PC-9 (cell line): ENCODE measurements at regions not wholly inside any gene's neighbourhood (a gene's known extent, or its start where the extent isn't known, plus 50 kb on each side); places are given as distances from the start of the nearest gene placed in this dataset.

Experiments used
- BruUV-seq: library from RNA; stranded (reverse); fragments of 400-500 nt; replicated peaks from 2 replicates; lab custom pipeline; 2021; lab: Mats Ljungman, UMichigan
- CTCF ChIA-PET: fragments of 300-600 bp; sonication (Branson Sonifier 250); formaldehyde crosslinking; loops from one replicate; lab custom pipeline; 2022; ENCODE audit warnings: antibody characterized with exemption; lab: Charles Lee
- POLR2A ChIA-PET: fragments of 300-600 bp; sonication (Branson Sonifier 250); formaldehyde crosslinking; loops from one replicate; lab custom pipeline; 2022; ENCODE audit warnings: antibody characterized with exemption; ENCODE audit not compliant: unreplicated experiment; lab: Charles Lee
- DNase-seq, 2 experiments: peaks; one replicate each; pipeline versions ENCODE4 v3.0.0 to v3.0.0-alpha.2; 2015 to 2022; ENCODE audit warnings: mixed read lengths in 1 of 2
- H2AFZ ChIP-seq: fragments of 200-600 bp; sonication (generic); 2 replicates; pipeline ENCODE4 v1.8.1; 2017; ENCODE audit warnings: antibody characterized with exemption
- H3F3A ChIP-seq: fragments of 200-600 bp; sonication (generic); 2 replicates; pipeline ENCODE4 v1.8.1; 2017; ENCODE audit warnings: antibody characterized with exemption, mild to moderate bottlenecking, low read depth; ENCODE audit not compliant: insufficient read depth
- H3K27ac ChIP-seq: fragments of 200-600 bp; sonication (generic); 2 replicates; pipeline ENCODE4 v1.6.1; 2016; ENCODE audit warnings: mixed run types
- H3K27me3 ChIP-seq: fragments of 200-600 bp; sonication (generic); 2 replicates; pipeline ENCODE4 v1.6.1; 2016; ENCODE audit warnings: low read depth, mixed run types; ENCODE audit not compliant: insufficient read depth
- H3K36me3 ChIP-seq: fragments of 200-600 bp; sonication (generic); 2 replicates; pipeline ENCODE4 v1.6.1; 2016; ENCODE audit warnings: low read depth, mixed run types
- H3K4me1 ChIP-seq: fragments of 200-600 bp; sonication (generic); replicated peaks from 2 replicates; pipeline ENCODE4 v1.6.1; 2016; ENCODE audit warnings: mixed run types; ENCODE audit not compliant: insufficient read depth
- H3K4me2 ChIP-seq: fragments of 200-600 bp; sonication (generic); 2 replicates; pipeline ENCODE4 v1.6.1; 2017; ENCODE audit warnings: mixed run types
- H3K4me3 ChIP-seq: fragments of 200-600 bp; sonication (generic); 2 replicates; pipeline ENCODE4 v1.6.1; 2016; ENCODE audit warnings: mixed run types
- H3K79me2 ChIP-seq: fragments of 200-600 bp; sonication (generic); 2 replicates; pipeline ENCODE4 v1.6.1; 2017; ENCODE audit warnings: low read depth, mixed run types
- H3K9me2 ChIP-seq: fragments of 200-600 bp; sonication (generic); 2 replicates; pipeline ENCODE4 v1.8.1; 2017; ENCODE audit warnings: mild to moderate bottlenecking; ENCODE audit not compliant: insufficient read depth
- H3K9me3 ChIP-seq: fragments of 200-600 bp; sonication (generic); 2 replicates; pipeline ENCODE4 v1.8.1; 2016; ENCODE audit warnings: low read depth; ENCODE audit not compliant: insufficient read depth
- H4K20me1 ChIP-seq: fragments of 200-600 bp; sonication (generic); 2 replicates; pipeline ENCODE4 v1.8.1; 2017; ENCODE audit not compliant: insufficient read depth
- EZH2 ChIP-seq: fragments of 200-600 bp; sonication (generic); IDR thresholded peaks from 2 replicates; pipeline ENCODE4 v1.8.0; 2017; ENCODE audit warnings: antibody characterized with exemption, low read depth
- intact Hi-C: fragments of 100-400 bp; cut with micrococcal nuclease; formaldehyde crosslinking; loops from one replicate; pipeline ENCODE4 v1.10.0; 2022; ENCODE audit not compliant: unreplicated experiment
- TF ChIP-seq, protein P1 (sequence below): fragments of 200-600 bp; sonication (generic); conservative IDR thresholded peaks from 2 replicates; pipeline ENCODE4 v1.6.1; 2017; ENCODE audit warnings: mixed run types, antibody characterized with exemption, mild to moderate bottlenecking, moderate library complexity

DNA sequence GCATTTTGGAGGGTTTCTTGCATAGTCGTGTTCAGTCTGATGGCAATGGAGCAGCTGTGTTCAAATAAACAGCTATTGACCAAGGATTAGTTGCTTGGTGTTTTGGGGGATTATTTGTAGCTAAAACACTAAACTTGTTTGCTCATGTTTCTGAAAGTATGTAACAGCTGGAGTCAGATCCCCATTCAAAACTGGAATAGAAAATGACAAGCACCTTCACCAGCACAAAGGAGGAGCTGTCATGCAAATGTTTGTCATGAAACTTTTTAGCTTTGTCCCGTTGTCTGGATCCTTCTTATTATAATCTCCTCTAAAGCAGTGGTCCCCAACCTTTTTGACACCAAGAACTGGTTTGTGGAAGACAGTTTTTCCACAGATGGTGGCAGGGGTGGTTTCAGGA, 96.9 kb upstream of the ZNF236 start:
- no peaks in the 10 kb centered on the region for H3K9me2 ChIP-seq
- no TSS peak for BruUV-seq

DNA sequence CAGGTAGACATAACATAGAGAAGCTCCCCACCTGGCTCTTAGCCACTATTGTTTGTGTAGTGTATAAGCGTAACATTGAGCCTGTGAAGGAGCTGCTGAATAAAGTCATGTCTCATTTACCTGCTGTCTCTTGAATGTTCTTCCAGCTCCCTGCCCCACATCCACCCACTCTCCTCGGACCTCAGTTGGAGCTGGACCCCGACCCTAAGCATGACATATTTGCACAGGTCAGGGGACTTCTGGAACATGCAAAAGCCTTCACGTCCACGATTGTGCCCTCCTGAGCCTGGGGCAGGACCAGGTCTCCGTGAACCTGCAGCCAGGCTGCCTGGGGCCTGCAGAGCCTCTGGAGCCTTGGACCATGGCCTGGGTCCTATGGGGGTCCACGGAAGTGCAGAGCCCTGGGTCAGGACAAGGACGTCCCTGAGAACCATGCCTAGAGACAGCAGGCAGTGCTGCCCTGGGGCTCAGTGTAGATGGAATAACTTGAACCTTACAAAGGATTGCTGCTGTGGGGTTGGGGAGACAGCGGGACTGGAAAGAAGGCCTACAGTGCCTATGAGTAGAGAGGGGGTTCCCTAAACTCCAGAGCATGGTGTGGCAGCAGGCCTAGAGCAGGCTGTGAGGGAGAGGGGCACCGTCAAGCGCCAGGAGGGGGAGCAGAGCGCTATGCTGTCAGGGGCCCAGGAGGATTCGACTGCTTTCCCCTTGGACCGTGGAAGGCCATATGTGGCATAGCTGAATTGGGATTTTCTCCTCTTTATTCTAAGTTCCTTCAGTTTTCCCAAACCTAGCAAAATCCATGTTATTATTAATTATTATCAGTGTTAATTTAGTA, 99.9 kb upstream of the ZNF236 start:
- Histone ChIP-seq H3K4me2 (no peak overlapping the region), H2AFZ (no peak overlapping the region), H3K36me3 (no peaks in the 10 kb centered on the region), H3K27ac (no peak overlapping the region), H3K9me2 (no peaks in the 10 kb centered on the region), H4K20me1 (no peaks in the 10 kb centered on the region), H3K4me1 (no peaks in the 10 kb centered on the region), H3F3A (no peaks in the 10 kb centered on the region), H3K9me3 (no peaks in the 10 kb centered on the region), H3K79me2 (no peaks in the 10 kb centered on the region), H3K4me3 (no peak overlapping the region), H3K27me3 (peaks cover 25% of the 10 kb centered on the region)
- CTCF ChIA-PET = no interaction called here
- POLR2A ChIA-PET = no interaction called here
- no TSS peak for BruUV-seq
- TF ChIP-seq EZH2 = no peak
- TF ChIP-seq, protein P1, sequence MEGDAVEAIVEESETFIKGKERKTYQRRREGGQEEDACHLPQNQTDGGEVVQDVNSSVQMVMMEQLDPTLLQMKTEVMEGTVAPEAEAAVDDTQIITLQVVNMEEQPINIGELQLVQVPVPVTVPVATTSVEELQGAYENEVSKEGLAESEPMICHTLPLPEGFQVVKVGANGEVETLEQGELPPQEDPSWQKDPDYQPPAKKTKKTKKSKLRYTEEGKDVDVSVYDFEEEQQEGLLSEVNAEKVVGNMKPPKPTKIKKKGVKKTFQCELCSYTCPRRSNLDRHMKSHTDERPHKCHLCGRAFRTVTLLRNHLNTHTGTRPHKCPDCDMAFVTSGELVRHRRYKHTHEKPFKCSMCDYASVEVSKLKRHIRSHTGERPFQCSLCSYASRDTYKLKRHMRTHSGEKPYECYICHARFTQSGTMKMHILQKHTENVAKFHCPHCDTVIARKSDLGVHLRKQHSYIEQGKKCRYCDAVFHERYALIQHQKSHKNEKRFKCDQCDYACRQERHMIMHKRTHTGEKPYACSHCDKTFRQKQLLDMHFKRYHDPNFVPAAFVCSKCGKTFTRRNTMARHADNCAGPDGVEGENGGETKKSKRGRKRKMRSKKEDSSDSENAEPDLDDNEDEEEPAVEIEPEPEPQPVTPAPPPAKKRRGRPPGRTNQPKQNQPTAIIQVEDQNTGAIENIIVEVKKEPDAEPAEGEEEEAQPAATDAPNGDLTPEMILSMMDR = no peak
- no peak for DNase-seq
- intact Hi-C loops = no loop called here

More for the DNA sequence above, 96.9 kb upstream of the ZNF236 start:
- no peak for DNase-seq
- Histone ChIP-seq H3K4me2 (no peak overlapping the region), H3K9me3 (no peaks in the 10 kb centered on the region), H3K36me3 (no peaks in the 10 kb centered on the region), H2AFZ (no peak overlapping the region), H4K20me1 (no peaks in the 10 kb centered on the region), H3K27me3 (peaks cover 52% of the 10 kb centered on the region), H3F3A (no peaks in the 10 kb centered on the region), H3K79me2 (no peaks in the 10 kb centered on the region), H3K27ac (no peak overlapping the region), H3K4me3 (no peak overlapping the region), H3K4me1 (no peaks in the 10 kb centered on the region)
- ChIA-PET CTCF (no interaction called here), POLR2A (no interaction called here)
- intact Hi-C loops = no loop called here
- no peak for TF ChIP-seq EZH2
- TF ChIP-seq, protein P1 = no peak

DNA sequence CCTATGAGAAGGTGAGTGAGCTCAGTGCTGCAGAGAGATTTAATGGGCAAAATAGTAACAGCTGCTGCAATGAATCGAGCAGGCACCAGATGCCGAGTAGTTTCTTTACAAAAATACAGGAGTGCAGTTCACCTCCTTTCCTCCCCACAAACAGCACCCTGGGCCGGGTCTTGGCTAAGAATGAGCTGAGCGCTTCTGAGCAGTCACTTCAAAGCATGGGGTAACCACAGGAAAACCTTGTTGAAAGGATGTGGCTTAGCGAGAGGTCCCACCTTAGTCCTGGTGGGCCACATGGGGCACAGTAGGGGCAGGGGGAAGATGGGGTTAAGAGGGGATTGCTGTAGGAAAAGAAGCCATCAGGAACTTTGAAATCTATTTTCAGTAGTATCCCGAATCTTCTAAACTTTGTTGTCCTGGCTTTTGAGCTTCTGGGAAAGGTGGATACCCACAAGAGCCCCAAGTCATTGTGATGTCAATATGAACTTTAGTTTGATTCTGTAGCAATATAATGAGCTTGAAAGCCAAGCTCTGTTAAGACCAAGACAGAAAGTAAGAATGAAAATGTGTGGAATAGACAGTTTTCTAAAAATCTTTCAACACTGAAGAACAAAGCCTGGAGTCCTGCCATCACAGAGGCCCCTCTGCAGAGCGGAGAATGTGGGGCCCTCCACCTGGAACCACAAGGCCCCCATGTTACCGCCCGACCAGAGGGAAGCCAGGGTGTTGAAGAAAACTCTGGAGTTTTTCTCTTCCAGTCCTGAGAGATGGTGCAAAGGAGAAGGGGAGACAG, 101.0 kb upstream of the ZNF236 start:
- H3K9me2 ChIP-seq = no peaks in the 10 kb centered on the region
- H3F3A ChIP-seq = no peaks in the 10 kb centered on the region
- no peaks in the 10 kb centered on the region for H3K36me3 ChIP-seq
- no peak overlapping the region for H2AFZ ChIP-seq
- H3K79me2 ChIP-seq = no peaks in the 10 kb centered on the region
- no peak overlapping the region for H3K4me2 ChIP-seq
- H3K4me3 ChIP-seq = no peak overlapping the region
- ChIA-PET CTCF (no interaction called here), POLR2A (no interaction called here)
- H3K9me3 ChIP-seq = no peaks in the 10 kb centered on the region
- TF ChIP-seq EZH2 = no peak
- intact Hi-C loops = no loop called here
- DNase-seq = no peak
- peaks cover 21% of the 10 kb centered on the region for H3K27me3 ChIP-seq
- no peaks in the 10 kb centered on the region for H4K20me1 ChIP-seq
- no peaks in the 10 kb centered on the region for H3K4me1 ChIP-seq
- no TSS peak for BruUV-seq
- no peak overlapping the region for H3K27ac ChIP-seq
